ENCODE measurements at regions not wholly inside any gene's neighbourhood (a gene's known extent, or its start where the extent isn't known, plus 50 kb on each side); places are given as distances from the start of the nearest gene placed in this dataset.
A peak's percentile ranks its signal among the peaks of the same experiment; 100 is the strongest.

DNA sequence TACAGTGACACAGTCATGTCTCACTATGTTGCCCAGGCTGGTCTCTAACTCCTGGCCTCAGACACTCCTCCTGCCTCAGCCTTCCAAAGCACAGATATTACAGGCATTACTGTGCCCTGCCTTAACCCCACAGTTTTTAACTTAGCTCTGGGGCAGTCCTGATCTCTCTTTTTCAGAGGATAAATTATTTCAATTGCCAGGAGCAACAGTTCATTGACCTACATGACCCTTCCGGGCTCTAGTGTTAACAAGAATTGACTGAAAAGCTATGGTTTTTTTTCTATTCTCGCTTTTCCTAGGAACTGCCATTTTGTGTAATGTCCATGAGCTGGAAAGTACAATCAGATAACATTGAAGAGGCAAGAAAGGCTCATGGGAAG is 92.8 kb downstream of the HNRNPLL start:
- DNase-seq = no peak

DNA sequence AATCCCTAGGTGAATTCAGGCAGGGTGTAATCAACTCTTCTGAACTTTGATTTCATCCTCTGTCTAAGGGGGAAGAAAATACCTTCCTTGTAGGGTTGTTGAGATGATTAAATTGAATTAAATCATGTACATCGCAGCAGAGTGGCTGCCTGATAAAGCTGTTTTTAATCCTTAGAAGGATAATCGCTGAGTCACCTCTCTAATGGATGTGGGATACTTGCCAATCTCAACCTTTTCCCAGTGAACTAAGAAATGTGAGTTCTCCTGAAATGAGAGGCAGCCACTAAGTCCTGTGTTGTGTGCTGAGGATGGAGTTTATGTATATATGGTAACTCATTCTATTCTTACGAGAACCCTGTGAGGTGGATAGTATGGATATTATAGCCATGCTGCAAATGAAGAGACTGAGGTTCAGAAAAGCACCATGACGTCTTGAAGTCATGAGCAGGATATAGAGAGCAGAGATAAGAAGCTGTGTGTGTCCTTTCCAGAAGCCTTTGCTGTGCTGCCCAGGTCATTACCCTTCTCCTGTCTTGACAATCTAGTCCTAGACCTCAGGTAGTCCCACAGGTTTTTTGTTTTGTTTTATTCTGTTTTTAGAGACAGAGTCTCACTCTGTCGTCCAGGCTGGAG is 93.3 kb downstream of the HNRNPLL start:
- DNase-seq = peak in 1 of 2 experiments; percentile 59

DNA sequence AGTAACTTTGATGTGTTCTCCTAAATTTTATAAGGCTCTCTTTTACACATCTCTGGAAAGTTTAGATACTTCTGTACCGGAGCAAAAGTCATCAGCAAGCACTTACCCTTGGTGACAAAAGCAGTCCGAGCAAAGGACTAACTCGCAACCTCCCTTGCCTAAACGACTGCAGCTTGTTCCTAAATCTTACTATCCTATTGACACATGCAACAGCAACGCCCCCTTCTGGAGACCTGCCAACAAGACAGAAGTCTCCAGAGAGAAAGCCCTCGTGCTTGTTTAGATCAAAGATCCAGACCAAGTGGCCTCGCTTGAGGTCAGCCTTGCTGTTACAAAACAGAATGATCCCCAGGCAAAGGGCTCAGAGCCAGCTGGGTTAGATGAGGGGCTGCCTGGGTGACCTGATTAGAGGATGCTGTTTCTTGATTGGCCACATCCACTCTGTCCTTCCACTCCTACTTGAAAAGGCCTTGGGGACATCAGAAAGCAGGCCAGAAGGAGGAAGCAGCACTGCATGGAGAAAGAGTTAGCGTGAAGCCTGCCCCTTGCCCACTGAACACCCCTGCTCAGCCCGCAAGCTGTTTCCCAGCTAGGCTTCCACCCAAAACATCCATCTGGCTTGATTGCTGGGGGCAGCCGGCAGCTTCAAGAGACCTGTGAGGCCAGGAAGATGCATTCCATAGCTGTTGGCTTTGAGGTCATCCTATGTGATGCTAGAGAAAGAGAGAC is 94.3 kb downstream of the HNRNPLL start:
- DNase-seq = peak; percentile 40 to 82

DNA sequence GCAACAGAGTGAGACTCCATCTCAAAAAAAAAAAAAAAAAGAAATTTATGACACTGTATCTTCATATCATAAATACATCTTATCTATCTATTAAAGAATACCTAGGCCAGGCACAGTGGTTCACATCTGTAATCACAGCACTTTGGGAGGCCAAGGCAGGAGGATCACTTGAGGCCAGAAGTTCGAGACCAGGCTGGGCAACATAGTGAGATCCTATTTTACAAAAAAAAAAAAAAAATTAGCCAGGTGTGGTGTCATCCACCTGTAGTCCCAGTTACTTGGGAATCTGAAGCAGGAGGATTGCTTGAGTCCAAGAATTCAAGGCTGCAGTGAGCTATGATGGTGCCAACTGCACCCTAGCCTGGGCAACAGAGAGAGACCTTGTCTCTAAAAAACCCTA is 95.0 kb downstream of the HNRNPLL start:
- DNase-seq = no peak

DNA sequence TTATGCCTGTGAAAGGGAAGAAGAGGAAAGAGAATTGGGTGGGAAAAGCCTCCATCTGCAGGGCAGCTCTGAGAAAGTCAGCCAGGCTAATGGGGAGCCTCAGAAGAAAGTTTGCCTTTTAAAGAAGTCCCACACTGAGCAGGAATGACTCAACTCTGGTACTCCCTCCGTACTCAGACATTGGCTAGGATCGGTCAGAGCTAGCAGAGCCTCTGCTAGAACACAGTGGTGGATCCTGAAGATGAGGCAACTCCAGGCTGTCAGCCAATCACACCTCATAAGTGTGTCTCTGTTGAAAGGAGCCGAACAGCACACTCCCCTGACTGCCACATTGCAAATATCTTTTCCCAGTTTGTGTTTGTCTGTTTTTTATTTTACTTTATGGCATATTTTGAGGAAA is 96.9 kb downstream of the HNRNPLL start:
- no peak for DNase-seq

DNA sequence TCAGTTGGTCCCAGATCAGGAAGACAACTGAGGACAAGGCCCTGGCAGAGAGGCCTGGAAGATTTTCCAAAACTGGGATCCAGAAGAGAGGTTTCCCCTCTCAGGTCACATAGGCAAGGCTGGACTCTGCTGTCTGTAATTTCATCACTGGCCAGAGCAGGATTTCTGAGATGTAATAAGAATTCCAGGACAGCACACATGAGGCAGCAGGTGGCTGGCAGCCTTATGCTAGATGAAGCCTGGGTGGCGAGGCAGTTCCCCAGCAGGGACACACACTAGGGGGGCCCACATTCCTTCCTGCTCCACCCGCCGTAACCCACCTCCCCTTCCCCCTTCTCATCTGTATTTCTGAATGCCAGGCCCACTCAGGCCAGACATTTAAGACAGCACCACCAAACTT is 98.6 kb downstream of the HNRNPLL start:
- DNase-seq = no peak

DNA sequence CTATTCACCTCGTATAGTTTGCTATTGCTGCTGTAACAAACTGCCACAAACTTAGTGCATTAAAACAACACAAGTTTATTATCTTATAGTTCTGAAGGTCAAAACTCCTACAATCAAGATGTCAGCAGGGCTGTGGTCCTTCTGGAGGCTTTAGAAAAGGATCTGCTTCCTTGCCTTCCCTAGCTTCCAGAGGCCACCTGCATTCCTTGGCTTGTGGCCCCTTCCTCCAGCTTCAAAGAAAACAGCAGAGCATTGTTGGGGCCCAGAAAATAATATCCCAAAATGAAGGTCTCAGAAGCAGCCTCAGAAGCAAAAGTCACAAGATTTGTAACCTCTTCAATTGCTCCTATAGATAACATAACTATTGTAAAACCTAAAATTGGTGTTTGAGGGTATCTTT is 100.6 kb downstream of the HNRNPLL start:
- no peak for DNase-seq

DNA sequence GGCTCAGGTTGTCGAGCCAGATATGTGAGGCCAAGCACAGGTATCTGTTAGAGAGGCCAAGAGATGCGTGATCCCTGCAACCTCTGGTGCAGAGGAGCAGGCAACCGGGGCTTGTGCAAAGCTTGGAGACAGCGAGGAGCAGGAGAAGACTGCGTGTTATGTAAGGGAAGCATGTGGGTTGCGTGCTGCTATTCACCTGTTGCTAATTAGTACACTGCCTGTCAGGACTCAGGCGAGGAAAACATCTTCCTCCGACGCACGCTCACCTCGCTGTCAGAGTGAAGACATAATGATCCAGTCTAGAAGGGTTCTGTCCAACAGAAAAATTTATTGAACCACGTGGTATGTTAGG is 102.5 kb downstream of the HNRNPLL start:
- no peak for DNase-seq

DNA sequence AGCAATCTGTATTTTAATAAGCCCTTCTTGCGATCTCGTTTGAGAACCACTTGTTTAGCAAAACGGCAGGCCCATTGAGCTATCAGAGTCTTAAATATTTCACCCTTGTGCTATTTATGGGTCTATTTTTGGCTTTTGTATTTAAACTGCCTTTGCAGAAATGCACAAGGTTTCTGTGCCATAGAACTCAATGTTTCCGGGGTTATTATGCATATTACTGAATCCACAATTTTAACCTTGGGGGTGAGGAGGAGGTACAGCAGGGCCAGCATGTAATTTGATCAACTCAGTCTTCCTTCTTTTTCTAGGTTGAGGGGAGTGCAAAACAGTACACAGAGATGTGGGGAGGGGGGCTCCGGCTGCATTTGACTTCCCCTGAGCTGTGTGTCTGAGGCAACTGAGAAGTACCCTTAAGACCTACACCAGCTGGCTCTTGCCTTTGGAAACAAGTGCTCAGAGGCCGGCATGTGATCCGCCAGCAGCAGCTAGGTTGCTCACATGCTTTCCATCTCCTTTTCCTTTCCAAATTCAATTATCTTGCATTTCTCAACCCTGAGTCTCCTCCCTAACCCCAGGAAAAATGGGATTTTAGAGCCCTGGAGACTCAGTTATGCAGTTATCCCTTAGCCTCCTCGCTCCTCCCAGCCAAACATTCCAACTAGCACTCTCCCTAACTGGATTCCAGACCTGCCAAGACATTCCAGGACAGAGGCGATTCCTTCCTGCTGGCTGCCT is 103.0 kb downstream of the HNRNPLL start:
- no peak for DNase-seq

DNA sequence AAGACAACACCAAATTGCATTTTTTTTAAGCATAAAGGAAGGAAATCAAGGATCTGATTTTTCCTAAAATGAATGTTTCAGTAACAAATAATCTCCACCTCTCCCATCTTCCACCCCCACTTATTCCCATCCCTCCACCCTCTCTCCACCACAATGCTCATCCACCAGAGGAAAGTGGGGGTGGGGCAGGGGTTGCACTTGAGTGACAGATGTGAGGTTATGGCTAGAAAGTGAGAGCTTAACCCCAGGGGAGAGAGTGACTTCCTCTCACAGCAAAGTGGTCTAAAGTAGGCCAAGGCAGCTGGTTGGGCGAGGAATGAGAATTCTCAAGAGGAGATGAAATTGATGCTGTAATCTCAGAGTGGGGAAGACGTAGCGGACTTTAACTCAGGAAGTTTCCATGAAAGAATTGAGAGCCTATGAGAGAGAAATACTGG is 104.7 kb downstream of the HNRNPLL start:
- DNase-seq = no peak

DNA sequence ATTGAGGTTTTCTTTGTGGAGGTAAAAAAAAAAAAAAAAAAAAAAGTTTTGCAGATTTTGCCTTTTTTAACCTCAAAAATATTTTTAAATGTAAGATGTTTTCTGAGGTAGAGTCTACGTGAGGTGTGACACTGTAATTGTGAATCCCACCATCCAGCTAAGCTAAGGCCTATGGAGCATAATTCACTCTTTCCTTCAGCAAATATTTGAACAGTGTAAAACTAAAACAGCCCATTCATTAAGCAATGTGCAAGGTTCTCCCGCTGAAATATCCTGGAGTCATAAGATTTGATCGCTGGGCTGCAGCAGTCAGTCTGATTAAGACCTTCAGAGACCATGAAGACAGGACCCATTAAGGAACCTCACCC is 105.1 kb downstream of the HNRNPLL start:
- DNase-seq = no peak

DNA sequence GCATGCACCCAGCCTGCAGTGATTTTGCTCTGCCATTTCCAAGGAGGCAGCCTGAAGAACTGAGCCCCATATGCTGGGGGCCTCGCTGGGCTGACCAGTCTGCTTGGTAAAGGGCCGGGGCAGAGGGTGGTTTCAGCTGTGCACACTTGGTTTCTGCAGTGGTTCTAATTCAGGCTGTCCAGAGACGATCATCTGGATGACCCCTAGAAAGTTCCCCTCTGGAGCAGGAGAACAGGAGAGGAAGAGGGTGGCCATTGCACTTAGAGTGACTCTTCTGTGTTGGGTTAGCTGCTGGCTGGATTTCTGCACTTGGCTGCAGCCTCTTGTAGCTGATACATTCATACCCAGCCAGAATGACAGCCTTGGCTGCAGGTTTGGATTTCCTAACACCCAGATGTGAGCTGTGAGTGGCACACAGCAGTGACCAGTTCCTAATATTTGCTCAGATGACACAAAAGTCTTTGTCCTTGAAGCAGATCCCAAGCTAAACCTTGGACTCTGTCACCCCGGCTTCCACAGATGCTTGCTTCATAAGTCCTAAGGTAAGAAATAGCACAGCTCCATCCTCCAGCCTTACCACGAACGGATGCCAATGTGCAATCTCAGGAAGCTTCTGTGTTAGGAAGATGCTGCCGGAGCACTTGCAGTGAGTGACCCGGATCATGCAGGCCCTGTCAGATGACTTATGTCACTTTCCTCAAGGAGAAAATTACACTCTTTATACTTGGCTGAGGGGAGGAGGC is 105.6 kb downstream of the HNRNPLL start:
- no peak for DNase-seq

DNA sequence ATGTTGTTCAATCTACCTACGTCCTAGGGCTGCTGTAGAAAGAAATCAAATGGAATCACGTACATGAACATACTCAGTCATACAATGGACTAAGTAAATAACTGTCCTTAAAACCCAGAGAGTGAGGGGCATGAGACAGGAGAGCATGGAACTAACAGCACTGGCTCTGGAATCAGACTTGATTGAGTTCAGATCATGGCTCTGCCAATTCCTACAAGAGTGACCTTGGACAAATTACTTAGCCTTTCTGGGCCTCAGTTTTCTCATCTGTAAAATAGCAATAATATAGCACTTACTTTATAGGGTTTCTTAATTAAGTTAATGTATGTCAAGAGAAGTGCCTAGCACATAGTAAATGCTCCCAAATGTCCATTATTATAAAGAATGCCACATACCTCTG is 106.8 kb downstream of the HNRNPLL start:
- no peak for DNase-seq

DNA sequence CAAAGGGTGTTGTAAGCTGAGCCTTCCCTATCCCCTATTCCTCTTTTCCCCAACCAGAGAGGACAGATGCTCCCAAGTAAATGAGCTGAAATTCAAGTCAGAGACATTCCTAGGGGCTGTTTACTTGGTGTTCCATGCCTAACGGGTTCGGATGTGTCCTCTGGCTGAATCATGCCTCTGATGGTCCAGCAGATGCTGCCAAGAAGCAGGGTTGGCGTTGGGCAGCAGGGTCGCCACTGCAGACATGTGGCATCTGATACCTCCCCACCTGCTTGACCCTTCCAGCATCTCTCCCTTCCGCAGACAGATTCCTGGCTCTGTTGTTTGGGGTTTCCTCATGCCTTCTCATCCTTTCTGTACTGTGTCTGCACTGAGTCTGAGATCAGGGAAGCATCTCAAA is 108.3 kb downstream of the HNRNPLL start:
- no peak for DNase-seq

DNA sequence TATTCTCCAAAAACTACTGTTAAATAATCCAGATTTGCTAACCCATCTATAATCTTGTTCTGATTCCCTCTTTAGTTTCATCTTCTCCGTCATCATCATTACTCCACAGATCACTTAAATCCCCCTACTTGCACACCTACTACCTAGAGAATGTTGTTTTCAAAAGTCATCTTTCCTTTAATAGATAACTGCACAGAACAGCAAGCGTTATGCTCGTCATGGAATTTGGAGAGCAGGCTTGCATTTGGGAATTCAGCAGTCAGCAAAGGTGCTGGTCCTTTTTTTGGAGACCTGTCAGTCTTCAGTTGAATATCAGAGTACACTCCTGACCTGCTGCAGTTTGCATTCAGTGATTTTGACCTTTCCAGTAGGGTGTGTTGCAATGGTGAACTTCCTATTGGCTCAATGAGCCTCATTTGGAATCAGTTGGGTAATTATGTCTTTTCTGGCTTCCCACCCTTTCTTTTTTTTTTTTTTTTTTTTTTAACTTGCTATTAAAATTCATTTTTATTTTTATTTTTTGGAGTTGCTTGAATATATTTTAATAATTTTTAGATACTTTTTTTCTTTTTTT is 110.6 kb downstream of the HNRNPLL start:
- DNase-seq = no peak

DNA sequence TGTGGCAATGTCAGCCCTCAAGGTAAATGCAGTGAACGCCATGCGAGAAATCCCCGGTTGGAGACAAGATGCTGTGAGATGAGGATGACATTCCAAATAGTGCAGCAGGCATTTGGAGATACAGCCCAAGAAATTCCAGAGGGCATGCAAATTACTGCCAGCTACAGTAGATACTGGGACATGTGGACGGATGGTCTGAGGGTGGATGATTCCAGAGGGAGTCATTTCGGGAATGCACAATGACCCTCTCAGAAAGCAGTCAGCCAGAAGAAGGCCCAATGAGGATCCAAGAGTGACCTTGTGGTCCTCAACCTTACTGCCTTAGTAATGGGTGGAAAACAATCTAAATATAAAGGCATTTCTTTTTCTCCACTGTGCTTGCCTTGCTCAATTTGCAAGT is 111.3 kb downstream of the HNRNPLL start:
- no peak for DNase-seq

DNA sequence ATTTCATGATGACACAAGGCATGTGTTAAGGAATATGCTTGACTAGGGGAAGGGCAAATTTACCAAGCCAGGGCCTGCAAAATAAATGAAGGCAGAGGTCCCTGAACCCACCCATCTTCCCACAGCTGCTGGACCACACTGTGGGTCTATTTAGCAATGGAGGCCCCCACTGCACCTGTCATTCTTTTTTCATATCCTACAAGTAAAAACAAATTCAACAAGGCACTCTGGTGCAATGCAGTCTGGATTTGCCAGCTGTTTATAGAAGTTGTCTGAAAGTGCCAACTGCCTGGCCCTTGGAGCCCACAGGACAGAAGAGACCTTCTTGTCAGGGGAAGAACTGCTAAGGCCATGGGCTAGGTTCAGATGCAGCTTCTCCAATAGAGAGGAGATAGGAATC is 112.8 kb upstream of the ATL2 start:
- DNase-seq = no peak

DNA sequence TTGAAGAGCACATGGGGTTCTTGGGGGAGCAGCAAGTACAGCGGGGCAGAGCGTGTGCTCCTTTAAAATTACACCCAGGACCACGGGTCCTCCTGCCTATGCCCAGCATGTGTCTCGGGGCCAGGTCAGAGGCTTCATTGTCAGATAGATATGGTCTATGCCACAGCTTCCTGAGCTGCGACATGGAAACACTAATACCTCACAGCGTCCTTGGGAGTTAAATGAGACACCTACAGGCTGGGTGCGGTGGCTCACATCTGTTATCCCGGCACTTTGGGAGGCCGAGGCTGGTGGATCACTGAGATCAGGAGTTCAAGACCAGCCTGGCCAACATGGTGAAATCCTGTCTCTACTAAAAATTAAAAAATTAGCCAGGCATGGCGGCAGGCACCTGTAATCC is 110.8 kb upstream of the ATL2 start:
- DNase-seq = no peak

DNA sequence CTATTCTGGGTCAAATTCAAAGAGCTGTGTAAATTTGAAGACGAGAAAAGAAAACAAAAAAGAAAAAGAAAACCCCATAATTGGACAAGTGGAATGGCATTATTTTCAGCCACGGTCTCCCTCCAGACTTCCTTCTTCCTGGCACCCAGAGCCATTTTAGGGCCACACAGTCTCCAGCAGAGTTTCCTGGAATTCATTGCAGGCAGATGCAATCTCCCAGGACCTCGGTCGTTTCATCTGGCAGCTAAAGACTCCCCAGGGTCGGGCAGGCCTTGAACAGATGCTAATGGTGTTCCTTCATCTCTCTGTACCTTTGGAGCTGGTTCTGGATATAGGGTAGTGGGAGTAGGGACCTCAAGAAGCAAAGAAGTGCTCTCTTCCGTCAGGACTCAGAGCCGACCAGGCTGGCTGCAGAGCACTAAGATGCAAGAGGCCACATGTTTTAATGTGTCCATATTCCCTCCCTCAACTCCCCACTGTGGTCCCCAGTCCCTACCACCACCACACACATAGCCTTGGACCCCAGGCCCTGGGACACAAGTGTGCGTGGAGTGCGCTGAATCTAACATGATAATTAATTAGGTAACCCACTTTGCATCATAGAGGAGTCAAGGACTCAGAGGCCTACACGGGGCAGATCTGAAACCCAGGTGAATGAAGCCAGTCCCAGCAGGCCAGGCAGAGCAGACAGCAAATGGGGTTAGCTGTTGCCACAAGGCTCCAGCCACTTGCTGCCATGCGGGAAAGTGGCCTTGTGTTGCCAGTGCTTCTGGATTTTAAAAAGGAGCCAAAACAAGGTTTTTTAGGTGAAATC is 109.3 kb upstream of the ATL2 start:
- no peak for DNase-seq

DNA sequence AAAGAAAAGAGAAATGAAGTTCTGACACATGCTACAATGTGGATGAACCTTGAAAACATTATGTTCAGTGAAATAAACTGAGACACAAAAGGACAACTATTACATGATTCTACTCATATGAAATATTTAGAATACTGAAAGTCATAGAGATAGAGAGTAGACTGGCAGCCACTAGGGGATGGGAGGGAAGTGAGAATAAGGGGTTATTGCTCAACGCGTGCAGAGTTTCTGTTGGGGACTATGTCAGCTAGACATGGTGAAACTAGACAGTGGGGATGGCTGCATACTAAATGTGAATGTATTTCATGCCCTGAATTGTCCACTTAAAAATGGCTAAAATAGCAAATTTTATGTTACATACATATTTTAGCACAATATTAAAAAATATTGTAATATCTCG is 108.7 kb upstream of the ATL2 start:
- no peak for DNase-seq

DNA sequence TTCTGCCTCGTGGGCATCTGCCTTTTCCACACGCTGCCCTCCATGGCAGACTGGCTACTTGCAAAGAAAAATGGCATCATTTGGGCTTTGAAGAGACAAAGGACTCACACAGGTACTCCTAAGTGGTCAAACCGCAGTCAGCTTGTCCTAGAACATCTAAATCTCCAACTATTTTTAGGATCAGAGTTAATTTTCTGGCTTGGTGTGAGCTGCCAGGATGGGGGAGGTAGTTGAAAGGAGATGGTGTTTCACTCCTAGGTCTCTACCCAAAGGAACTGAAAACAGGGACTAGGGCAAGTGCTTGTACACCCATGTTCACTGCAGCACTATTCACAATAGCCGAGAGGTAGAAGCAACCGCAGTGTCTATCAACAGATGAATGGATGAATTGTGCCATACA is 107.9 kb upstream of the ATL2 start:
- DNase-seq = no peak

DNA sequence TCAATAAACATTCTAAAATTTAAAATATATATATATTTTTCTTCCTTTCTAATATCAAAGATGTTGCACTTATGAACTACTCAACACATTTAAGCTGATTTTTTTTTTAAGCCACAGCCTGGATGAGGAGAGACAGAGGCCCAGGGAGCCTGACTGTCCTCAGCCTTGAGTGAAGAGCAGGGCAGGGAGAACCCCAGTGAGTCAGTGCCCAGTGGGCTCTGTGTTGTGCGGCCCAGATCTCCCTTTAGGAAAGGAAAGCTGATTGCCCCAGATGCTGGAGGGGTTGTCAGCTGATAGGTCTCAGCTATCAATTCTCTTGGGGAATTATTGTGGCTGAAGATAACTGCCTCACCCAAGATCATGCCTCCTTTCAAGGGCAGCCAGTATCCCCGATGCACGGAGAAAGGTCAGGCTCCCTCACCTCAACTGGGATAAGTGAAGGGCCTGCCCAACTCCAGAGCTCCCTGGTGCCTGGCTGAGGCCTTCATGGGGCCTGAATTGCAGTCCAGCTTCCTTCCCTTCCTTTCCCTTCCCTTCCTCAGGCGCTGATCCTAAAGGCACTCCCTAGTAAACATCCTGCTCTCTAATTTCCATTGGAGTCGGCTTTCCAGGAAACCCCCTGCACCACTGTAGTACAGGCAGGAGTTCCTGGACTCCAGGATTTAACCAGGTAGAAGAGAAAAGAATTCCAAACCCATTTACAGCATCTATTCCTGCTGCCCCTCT is 106.9 kb upstream of the ATL2 start:
- DNase-seq = no peak
